Liver (tissue), 8 donors: ENCODE measurements at regions not wholly inside any gene's neighbourhood (a gene's known extent, or its start where the extent isn't known, plus 50 kb on each side); places are given as distances from the start of the nearest gene placed in this dataset.

Source experiments
- DNase-seq: peaks from one replicate; pipeline ENCODE4 v3.0.0-alpha.2; 2017; ENCODE audit warnings: low spot score
- H3K27ac ChIP-seq, 2 donors: one replicate each; pipeline ENCODE4 v1.7.0; 2013; ENCODE audit warnings: inconsistent platforms in 2 of 2, low read length in 2 of 2, control low read depth in 1 of 2, low read depth in 1 of 2, mild to moderate bottlenecking in 1 of 2
- H3K27me3 ChIP-seq, 4 donors: one replicate each; pipeline versions ENCODE4 v1.6.1 to v1.7.0; 2013; ENCODE audit warnings: low read length in 3 of 4, inconsistent platforms in 1 of 4, mild to moderate bottlenecking in 1 of 4, moderate library complexity in 1 of 4; ENCODE audit not compliant: control insufficient read depth in 4 of 4, insufficient read depth in 4 of 4
- H3K36me3 ChIP-seq, 4 donors: one replicate each; pipeline versions ENCODE4 v1.6.1 to v1.7.0; 2013; ENCODE audit warnings: low read length in 3 of 4, mild to moderate bottlenecking in 3 of 4, low read depth in 1 of 4, moderate library complexity in 1 of 4; ENCODE audit not compliant: control insufficient read depth in 4 of 4, insufficient read depth in 3 of 4
- H3K4me1 ChIP-seq, 4 donors: one replicate each; pipeline versions ENCODE4 v1.6.1 to v1.7.0; 2013; ENCODE audit warnings: low read length in 3 of 4, mild to moderate bottlenecking in 3 of 4, moderate library complexity in 1 of 4; ENCODE audit not compliant: control insufficient read depth in 4 of 4, insufficient read depth in 4 of 4
- H3K4me3 ChIP-seq, 3 donors: one replicate each; pipeline versions ENCODE4 v1.6.1 to v1.7.0; 2013; ENCODE audit warnings: low read length in 3 of 3, control low read depth in 1 of 3, low read depth in 1 of 3, mild to moderate bottlenecking in 1 of 3
- H3K9ac ChIP-seq, 2 donors: one replicate each; pipeline ENCODE4 v1.7.0; 2013; ENCODE audit warnings: low read length in 2 of 2, mild to moderate bottlenecking in 2 of 2, moderate library complexity in 2 of 2, control low read depth in 1 of 2, low read depth in 1 of 2
- H3K9me3 ChIP-seq, 4 donors: one replicate each; pipeline versions ENCODE4 v1.6.1 to v1.7.0; 2013; ENCODE audit warnings: low read length in 3 of 4; ENCODE audit not compliant: control insufficient read depth in 4 of 4
- CTCF ChIP-seq: fragments of 150-350 bp; IDR thresholded peaks from 2 replicates; pipeline ENCODE4 v1.5.1; 2017; ENCODE audit warnings: improper control_type of control experiment, low read depth, low read length; ENCODE audit not compliant: missing input control
- EGR1 ChIP-seq, 2 donors: IDR thresholded peaks; 2 replicates each; pipeline ENCODE4 v1.6.1; 2016 to 2018; ENCODE audit warnings: antibody characterized with exemption in 2 of 2, low read depth in 2 of 2
- FOXA1 ChIP-seq: IDR thresholded peaks from 2 replicates; pipeline ENCODE4 v1.6.1; 2016; ENCODE audit warnings: antibody characterized with exemption
- FOXA2 ChIP-seq: IDR thresholded peaks from 2 replicates; pipeline ENCODE4 v1.6.1; 2016; ENCODE audit warnings: antibody characterized with exemption
- GABPA ChIP-seq, 2 donors: IDR thresholded peaks in 1 of 2; conservative IDR thresholded peaks in 1 of 2; 2 replicates each; pipeline ENCODE4 v1.6.1; 2016; ENCODE audit warnings: antibody characterized with exemption in 2 of 2, mild to moderate bottlenecking in 1 of 2, moderate library complexity in 1 of 2
- HNF4G ChIP-seq: IDR thresholded peaks from 2 replicates; pipeline ENCODE4 v1.6.1; 2016; ENCODE audit warnings: antibody characterized with exemption
- NR2F2 ChIP-seq: IDR thresholded peaks from 2 replicates; pipeline ENCODE4 v1.6.1; 2016; ENCODE audit warnings: antibody characterized with exemption
- RAD21 ChIP-seq, 2 donors: IDR thresholded peaks; 2 replicates each; pipeline ENCODE4 v1.6.1; 2016; ENCODE audit warnings: antibody characterized with exemption in 2 of 2, mild to moderate bottlenecking in 2 of 2
- REST ChIP-seq: IDR thresholded peaks from 2 replicates; pipeline ENCODE4 v1.6.1; 2016; ENCODE audit warnings: antibody characterized with exemption, mild to moderate bottlenecking
- TAF1 ChIP-seq: conservative IDR thresholded peaks from 2 replicates; pipeline ENCODE4 v1.6.1; 2016; ENCODE audit warnings: antibody characterized with exemption, mild to moderate bottlenecking
- YY1 ChIP-seq: IDR thresholded peaks from 2 replicates; pipeline ENCODE4 v1.6.1; 2016; ENCODE audit warnings: antibody characterized with exemption, mild to moderate bottlenecking
- ZBTB33 ChIP-seq: IDR thresholded peaks from 2 replicates; pipeline ENCODE4 v1.6.1; 2016; ENCODE audit warnings: antibody characterized with exemption
- WGBS: extraction: QIAGEN DNeasy Blood & Tissue Kit; methylation state at CpG from one replicate; pipeline ENCODE4 v1.1.7; 2013; 5-methylcytosine and 5-hydroxymethylcytosine counted together
- TF ChIP-seq, protein P1 (sequence below): IDR thresholded peaks from 2 replicates; pipeline ENCODE4 v1.6.1; 2016; ENCODE audit warnings: antibody characterized with exemption
- donor health status: healthy.
- donor health status: healthy.
- donor health status: healthy.
- donor health status: healthy.
- donor health status: healthy.

DNA sequence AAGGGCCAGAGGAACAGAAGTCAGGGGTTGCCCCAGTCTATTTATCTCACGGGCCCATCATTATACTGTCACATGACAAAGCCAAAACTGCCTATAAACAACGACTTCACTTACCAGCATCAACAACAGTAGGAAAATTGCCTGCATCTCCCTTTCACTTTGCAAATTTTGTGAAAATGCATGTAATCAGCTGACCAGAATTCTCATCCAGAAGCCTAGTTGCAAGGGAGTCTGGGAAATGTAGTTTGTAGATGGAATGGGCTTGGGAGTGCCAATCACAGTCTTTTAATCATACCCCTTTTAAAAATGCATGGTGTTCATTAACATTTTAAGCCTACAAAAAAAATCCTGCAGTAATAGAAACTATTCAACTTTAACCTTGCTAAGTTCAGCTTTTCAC, 369.3 kb upstream of the TMPO start:
- 84% methylated on average over 2 of the region's 2 CpGs for WGBS

DNA sequence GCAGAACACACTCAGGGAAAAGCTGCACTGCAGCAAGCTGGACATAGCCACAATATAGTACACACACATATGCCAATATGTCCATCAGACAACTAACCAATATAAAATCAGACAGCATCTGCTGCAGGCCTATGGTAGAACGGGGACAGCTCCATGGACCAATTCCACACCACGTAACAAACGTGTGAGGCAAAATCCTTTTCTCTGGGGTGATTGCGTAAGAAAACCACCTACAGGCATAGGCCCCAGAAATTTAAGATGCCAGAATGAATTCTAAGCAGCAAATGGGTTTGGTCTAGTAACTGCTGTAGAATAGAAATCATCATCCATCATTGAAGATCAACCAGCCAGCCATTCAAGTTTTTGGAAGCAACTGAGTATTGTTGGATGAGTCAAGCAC, 368.9 kb upstream of the TMPO start:
- no peaks in the 10 kb centered on the region for H3K4me1 ChIP-seq
- no peak overlapping the region for H3K9ac ChIP-seq
- DNase-seq = no peak
- WGBS = 75% methylated on average over 4 of the region's 4 CpGs
- no peaks in the 10 kb centered on the region for H3K27me3 ChIP-seq
- TF ChIP-seq, protein P1, sequence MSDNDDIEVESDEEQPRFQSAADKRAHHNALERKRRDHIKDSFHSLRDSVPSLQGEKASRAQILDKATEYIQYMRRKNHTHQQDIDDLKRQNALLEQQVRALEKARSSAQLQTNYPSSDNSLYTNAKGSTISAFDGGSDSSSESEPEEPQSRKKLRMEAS = no peak
- TF ChIP-seq HNF4G (no peak), YY1 (no peak), EGR1 (IDR thresholded peaks at IDR 0.05; ENCODE audit: low read depth in 2 of 2) (no peak), FOXA2 (no peak), CTCF (no peak)
- no peaks in the 10 kb centered on the region for H3K9me3 ChIP-seq
- H3K36me3 ChIP-seq = no peaks in the 10 kb centered on the region
- no peak overlapping the region for H3K4me3 ChIP-seq
- no peak overlapping the region for H3K27ac ChIP-seq

More for the DNA sequence above, 369.3 kb upstream of the TMPO start:
- TF ChIP-seq FOXA2 (no peak), ZBTB33 (no peak), TAF1 (no peak), GABPA (IDR thresholded peaks at IDR 0.05 in 1 of 2, conservative IDR thresholded peaks at IDR 0.05 in 1 of 2) (no peak), FOXA1 (no peak), NR2F2 (no peak), RAD21 (IDR thresholded peaks at IDR 0.05) (no peak), YY1 (no peak), EGR1 (IDR thresholded peaks at IDR 0.05; ENCODE audit: low read depth in 2 of 2) (no peak), HNF4G (no peak), REST (no peak)
- TF ChIP-seq, protein P1 = no peak
- H3K36me3 ChIP-seq = no peaks in the 10 kb centered on the region
- H3K4me1 ChIP-seq = no peaks in the 10 kb centered on the region
- no peak for DNase-seq
- H3K9me3 ChIP-seq = no peaks in the 10 kb centered on the region
- no peaks in the 10 kb centered on the region for H3K27me3 ChIP-seq
- H3K9ac ChIP-seq = no peak overlapping the region
- no peak overlapping the region for H3K27ac ChIP-seq
- H3K4me3 ChIP-seq = no peak overlapping the region
